GM21390 (cell line): ENCODE measurements at regions not wholly inside any gene's neighbourhood (a gene's known extent, or its start where the extent isn't known, plus 50 kb on each side); places are given as distances from the start of the nearest gene placed in this dataset.

Source experiments
- ATAC-seq: cut with Tn5 transposase; IDR thresholded peaks from one replicate; pipeline ENCODE4 v1.9.1; 2021; ENCODE audit not compliant: unreplicated experiment

DNA sequence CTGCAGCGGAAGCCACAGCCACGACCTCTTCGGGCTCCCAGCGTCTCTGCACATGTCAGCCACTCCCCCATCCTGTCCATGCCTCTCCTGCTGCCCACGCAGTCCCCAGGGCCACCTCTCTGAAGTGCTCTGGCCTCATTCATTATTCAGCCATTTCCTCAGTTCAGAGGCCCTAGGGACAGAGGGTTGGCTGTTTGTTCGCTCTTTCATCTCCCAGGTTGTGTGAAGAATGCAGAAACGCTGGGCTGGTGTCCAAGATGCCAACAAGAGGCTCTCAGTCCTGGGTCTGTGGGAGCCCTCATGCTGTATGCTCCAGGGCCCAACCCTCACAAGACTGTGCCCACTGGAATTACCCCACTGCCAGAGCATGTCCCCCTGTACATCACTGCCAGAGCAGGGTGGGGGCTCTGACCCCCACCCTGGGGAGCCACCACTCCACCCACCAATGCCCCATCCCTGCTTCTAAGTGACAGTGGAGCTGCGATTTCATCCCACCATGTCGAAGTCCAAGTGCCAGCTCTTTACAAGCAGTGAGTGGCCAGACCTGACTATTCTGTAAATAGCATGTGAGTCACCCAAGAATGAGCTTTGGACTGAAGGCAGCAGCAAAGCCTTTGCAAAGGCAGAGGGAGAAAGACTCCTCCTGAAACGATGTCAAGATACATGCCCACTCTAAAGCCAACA lies 209.6 kb downstream of the BUD13 start:
- no peak for ATAC-seq

DNA sequence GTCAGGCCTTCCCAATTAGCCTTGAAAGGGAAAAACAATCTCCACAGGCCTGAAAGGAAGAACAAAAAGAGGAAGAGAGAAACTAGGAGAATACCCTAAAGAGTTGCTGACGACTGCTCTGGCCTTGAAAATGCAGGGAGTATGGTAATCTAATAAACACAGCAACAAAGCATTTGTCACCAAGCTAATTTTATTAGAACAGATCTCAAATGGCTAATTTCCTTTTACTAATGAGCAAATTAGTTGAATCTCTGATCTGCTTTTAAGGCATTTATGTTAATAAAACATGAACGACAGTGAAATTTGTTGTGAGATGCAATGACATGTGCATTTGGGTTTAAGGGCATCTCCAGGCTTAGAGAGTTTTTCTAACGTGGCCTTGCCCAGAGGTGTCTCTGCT lies 212.2 kb downstream of the BUD13 start:
- no peak for ATAC-seq

DNA sequence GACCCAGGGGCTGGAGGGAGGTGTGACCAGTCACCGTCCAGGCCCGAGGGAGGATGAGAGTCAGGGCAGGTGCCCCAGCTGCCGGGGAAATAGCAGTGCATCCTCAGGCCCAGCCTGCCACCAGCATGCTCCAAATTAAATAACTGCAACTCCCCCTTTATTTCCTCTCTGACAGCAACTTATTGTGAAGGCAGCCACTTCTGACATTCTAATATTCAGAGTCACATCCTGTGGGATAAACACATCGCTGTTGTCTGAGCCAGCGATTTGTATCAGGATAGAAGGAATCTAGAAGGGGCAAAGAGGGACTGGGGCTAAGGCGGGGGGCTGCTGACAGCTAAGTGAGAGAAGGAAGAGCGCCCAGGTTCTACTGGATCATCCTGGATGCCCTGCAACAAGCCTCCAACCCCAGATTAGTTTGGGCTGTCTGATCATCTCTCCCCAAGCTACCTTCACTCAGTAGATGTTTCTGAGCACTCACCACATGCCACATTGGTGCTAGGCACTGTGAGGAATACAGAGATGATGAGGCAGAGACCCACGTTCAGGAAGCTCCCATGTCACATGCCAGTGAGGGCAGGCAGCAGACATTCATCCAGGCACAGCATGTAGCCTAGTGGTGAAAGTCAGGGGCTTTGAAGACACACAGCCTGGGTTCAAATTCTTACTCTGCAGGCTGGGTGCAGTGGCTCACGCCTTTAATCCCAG lies 214.1 kb downstream of the BUD13 start:
- ATAC-seq: no peak

GRCh38 chr11:116557282-116557681 lies 215.5 kb downstream of the BUD13 start:
- no peak for ATAC-seq

DNA sequence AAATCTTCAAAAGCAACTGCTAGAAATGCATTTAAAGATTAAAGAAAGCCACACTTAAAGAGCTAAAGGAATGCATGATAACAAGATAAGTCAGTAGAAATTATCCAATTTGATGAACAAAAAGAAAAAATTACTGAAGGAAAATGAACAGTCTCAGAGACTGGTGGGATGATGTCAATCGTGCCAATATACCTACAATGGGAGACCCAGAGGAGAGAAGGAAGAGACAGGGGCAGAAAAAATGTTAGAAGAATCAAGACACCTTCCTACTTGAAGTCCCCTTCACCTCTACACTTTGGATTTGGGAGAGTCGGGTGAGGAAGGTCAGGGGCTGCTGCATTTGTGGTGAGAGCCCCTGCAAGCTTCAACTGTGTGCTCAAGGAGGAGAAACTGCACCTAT lies 216.3 kb downstream of the BUD13 start:
- ATAC-seq: no peak

DNA sequence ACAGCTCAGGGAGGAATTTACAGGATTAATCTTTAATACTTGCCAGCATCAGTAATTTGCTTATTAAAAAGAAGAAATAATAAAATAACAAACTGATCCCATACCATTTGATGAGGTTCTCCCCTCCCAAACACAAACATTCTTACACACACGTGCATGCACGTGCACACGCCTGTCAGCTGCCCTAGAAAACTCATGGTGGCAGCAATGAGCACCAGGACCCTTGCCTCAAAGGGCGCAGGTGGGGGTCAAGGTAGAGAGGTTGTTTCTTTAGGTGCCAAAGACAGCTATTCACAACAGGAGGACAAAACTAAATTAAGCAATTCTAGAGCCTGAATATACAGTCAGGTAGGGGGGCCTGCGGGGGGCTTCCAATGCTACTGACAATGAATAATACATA lies 219.3 kb downstream of the BUD13 start:
- ATAC-seq: no peak

DNA sequence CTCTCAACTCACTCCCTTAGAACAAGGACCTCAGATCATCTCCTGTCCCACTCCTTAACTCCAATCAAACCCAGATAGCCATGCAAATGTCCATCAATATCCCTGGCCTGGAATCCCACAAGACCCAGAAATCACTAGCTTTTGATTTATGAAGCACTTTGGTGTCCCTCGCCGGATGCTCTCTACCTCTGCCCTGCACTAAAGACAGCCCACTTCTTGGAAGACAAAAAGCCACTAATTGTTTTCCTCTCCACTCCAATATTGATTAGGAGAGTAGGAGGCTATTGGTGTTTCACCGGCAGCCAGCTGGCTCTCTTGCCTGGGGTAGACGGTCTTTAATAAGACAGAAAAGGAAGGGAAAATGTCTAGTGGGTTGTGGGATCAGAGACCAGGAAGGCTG lies 221.2 kb downstream of the BUD13 start:
- no peak for ATAC-seq

DNA sequence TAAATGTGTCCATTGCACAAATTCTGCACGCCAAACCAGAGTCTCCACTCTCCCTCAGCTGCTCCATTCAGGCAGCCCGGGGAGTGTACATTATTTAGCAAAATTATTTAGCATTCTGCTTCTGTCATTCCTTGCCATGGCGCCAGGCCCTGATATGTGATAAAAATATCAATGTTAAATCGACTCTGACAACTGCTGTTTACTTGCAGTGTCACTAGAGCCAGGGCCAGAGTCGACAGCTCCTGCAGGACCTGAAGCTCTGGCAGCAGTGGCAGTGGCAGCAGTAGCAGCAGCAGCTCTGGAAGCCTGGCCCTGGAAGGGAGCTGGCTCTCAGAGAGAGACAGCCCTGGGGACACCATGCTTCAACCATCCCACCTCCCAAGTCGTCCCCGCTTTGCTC lies 224.5 kb downstream of the BUD13 start:
- no peak for ATAC-seq

- ATAC-seq: no peak
These were observed 225.2 kb downstream of the BUD13 start for GRCh38 chr11:116547571-116547970.

DNA sequence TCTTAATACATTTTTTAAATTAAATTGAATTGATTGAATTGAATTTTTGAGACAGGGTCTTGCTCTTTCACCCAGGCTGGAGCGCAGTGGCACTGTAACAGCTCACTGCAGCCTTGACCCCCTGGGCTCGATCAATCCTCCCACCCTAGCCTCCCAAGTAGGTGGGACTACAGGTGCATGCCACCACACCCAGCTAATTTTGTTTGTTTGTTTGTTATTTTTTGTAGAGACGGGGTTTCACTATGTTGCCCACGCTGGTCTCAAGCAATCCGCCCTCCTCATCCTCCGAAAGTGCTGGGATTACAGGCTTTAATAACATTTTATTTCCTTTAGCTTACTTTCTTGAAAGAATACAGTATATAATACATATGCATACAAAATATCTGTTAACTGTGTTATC lies 226.9 kb downstream of the BUD13 start:
- ATAC-seq: no peak

- no peak for ATAC-seq
These were observed 228.1 kb downstream of the BUD13 start for GRCh38 chr11:116544721-116545120.

GRCh38 chr11:116543911-116544475 lies 228.8 kb downstream of the BUD13 start:
- no peak for ATAC-seq

- no peak for ATAC-seq
These were observed 229.7 kb downstream of the BUD13 start for GRCh38 chr11:116543099-116543498.

GRCh38 chr11:116542406-116542805 lies 230.4 kb downstream of the BUD13 start:
- ATAC-seq: no peak

GRCh38 chr11:116541460-116541859 lies 231.3 kb downstream of the BUD13 start:
- ATAC-seq: no peak

GRCh38 chr11:116540645-116541304 lies 232.0 kb downstream of the BUD13 start:
- ATAC-seq: no peak

DNA sequence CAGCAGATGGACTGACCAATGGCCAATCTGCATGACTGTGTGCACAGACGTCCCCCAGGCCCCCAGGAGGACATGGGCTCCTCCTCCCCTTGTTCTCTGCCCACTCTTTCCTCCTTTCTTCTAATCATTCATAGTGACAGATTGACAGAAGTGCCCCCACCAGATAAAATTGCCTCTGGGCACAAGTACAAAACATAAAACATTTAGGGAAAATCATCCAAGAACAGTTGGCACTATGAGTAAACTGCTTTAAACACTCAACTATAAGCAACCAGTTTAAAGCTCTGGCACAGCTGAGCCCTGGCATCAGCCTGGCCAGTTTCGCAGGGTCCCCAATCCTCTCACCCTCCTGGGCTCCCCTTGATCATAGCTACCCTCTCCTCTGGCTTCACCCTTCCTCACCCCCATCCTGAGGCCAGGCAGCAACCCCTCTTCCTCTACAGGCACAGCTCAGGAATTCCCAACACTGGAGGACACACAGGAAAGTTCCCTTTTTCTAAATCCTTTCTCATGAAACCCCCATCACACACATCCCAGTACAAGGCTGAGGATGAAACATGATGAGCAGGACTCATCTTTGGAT lies 232.9 kb downstream of the BUD13 start:
- ATAC-seq: no peak

DNA sequence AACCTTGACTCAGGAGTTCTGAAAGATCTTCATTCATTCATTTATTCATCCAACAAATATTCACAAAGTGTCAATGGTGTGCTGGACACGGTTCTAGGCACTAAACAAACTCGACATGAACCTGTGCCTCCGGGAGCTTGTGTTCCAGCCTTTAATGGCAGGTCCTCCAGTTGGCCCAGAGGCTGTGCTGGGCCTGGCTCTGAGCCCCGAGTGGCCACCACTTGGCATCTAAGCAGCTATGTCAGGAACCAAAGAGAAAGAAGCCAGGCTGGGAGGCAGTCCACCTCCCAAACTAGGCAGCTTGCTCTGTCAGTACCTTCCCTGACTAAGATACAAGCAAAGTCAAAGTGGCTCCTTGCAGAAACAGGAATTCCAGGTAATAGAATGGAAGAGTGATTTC lies 233.6 kb downstream of the BUD13 start:
- no peak for ATAC-seq

DNA sequence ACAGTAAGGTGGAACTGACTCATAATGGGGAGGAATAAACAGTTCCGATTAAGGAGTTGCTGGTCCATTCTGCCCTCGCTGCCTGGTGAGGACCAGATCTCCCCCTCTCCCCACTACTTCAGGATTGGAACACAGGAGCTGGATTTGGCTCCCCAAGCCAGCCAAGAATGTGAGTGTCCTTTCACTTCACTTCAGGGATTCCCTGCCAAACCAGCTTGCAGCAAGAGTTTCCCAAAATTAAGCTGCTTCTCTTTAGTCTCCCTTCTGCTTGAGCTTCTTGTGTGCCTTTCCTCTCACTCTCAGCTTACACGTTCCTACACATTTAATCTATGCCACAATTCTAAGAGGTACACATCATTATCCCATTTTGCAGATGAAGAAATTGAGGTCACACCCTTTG lies 234.1 kb downstream of the BUD13 start:
- no peak for ATAC-seq

DNA sequence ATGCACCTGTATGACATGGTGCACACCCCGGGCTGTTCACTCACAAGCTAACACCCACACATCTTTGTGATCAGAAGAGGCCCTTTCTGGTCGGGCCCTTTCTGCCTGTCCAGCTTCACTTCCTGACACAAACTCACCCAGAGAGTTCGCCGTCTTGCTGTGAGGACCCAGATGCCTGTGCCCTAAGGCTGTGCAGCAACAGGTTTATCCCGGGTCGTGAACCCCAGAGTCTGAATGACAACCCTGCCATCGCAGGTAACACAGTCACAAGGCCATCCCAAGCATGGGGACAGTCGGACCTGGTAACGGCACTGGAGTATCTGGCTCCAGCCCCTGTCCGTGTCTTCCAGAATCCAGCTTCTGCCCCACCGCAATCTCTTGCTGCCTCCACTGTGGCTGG lies 235.1 kb downstream of the BUD13 start:
- ATAC-seq: no peak

- ATAC-seq: no peak
These were observed 235.7 kb downstream of the BUD13 start for GRCh38 chr11:116537121-116537520.

DNA sequence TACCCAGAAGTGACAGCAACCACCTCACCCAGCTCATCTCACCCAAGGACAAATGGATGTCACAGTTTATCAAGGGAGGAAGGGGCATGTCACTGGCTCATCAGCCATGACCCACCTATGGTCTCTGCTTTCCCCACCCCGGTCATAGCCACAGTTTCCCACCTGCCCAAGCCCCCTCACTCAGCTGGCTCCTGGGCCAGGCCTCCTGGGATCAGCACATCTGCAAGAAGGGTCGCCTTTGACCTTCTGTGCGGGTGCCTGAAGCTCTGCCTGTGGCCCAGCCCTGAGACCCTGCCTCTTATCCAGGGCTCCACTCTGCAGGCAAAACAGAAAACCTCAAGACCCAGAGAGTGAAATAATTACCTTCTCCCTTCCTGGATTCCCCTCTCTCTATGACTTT lies 236.4 kb downstream of the BUD13 start:
- ATAC-seq: no peak
